ENCODE measurements at regions not wholly inside any gene's neighbourhood (a gene's known extent, or its start where the extent isn't known, plus 50 kb on each side); places are given as distances from the start of the nearest gene placed in this dataset.

DNA sequence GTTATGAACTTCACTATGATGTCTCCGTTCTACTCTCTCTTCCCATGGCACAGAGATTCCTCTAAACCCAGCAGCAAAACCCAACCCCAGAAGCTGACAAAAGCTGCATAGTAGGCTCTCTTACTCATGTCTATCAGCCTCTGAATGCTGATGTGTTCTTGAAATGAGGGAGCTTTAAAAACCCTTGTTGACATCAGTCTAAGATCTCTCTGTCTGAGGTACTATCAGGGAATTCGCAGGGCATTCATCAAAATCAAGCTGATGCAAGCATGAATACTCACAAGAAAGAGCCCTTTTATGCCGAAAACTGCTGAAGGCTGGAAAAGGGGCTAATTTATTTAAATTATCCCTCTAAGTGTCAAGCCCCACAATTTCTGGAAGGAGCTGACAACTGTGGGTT, 710.6 kb upstream of the FANCL start:
- H3K36me3 ChIP-seq = no peaks in the 10 kb centered on the region
- TF ChIP-seq CTCF (IDR thresholded peaks at IDR 0.05) = no peak
- no peaks in the 10 kb centered on the region for H3K9me3 ChIP-seq
- no peak overlapping the region for H3K27ac ChIP-seq
- DNase-seq = no peak
- H3K4me3 ChIP-seq = no peak overlapping the region
- ATAC-seq = no peak
- intact Hi-C loops (cut with DNase I) = no loop called here
- H3K4me1 ChIP-seq = no peaks in the 10 kb centered on the region
- H3K27me3 ChIP-seq (ENCODE audit: low read depth) = no peaks in the 10 kb centered on the region

GRCh38 chr2:58950795-58951462, 709.8 kb upstream of the FANCL start:
- TF ChIP-seq CTCF (IDR thresholded peaks at IDR 0.05) = no peak
- Histone ChIP-seq H3K27ac (no peak overlapping the region), H3K4me3 (no peak overlapping the region), H3K36me3 (no peaks in the 10 kb centered on the region), H3K27me3 (ENCODE audit: low read depth) (no peaks in the 10 kb centered on the region), H3K4me1 (no peaks in the 10 kb centered on the region), H3K9me3 (no peaks in the 10 kb centered on the region)
- DNase-seq = no peak
- no peak for ATAC-seq
- intact Hi-C loops (cut with DNase I) = no loop called here

DNA sequence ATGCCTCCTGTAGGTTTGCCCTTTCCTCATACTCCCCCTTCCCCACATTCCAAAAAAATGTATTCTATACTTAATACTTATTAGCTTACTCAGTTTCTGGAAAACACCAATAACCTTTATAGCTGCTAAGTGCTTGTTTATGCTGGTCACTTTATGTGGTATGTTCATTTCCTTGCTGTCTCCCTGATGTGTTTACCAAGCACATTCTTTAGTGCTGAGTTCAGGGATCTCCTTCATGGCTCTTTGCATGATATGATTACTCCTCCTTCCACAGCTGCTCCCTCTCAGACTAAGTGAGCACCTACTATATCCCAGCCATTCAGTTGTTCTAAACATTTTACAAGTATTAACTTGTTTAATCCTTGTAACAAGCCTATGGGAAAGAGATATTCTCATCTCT, 698.3 kb upstream of the FANCL start:
- no peak overlapping the region for H3K4me3 ChIP-seq
- H3K9me3 ChIP-seq = no peaks in the 10 kb centered on the region
- DNase-seq (no peak), ATAC-seq (no peak)
- intact Hi-C loops (cut with DNase I) = no loop called here
- H3K27me3 ChIP-seq (ENCODE audit: low read depth) = no peaks in the 10 kb centered on the region
- H3K4me1 ChIP-seq = no peaks in the 10 kb centered on the region
- no peak for TF ChIP-seq CTCF (IDR thresholded peaks at IDR 0.05)
- H3K36me3 ChIP-seq = no peaks in the 10 kb centered on the region
- H3K27ac ChIP-seq = no peak overlapping the region

DNA sequence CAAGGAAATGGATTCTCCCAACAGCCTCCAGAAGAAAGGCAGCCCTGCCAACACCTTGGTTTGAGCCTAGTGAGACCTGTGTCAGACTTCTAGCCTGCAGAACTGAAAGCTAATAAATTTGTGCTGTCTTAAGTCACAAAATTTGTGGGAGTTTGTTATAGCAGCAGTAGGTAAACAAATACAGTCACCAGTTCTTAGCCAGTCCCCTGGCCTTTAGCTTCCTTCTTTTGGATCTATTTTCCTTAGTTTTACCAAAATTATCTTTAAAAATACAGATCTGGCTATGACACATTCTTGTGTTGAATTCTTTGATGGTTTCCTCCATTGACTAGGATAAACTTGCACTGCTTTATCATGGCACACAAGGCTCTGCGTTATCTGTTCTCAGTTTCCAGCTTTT, 697.9 kb upstream of the FANCL start:
- Histone ChIP-seq H3K27me3 (ENCODE audit: low read depth) (no peaks in the 10 kb centered on the region), H3K4me3 (no peak overlapping the region), H3K9me3 (no peaks in the 10 kb centered on the region), H3K27ac (no peak overlapping the region), H3K36me3 (no peaks in the 10 kb centered on the region), H3K4me1 (no peaks in the 10 kb centered on the region)
- TF ChIP-seq CTCF (IDR thresholded peaks at IDR 0.05) = no peak
- ATAC-seq = no peak
- intact Hi-C loops (cut with DNase I) = no loop called here
- no peak for DNase-seq

DNA sequence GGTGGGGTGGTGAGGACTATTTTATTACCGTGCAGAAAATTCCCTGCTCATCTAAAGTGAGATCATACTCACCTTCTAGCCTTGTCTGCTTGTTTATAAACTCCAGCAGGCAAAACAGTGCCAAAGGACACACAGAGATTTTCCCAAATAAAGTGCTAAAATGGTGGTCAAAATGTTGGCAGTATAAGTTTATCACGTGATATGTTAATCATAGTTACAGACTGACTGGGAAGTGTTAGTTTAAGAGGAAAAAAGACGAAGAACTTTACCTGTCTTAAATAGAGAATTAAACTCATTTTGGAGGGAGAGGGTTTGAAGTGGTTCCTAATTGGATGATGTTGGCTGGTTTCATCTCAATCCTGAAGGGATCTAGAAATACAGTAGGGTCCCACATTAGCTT, 691.7 kb upstream of the FANCL start:
- Histone ChIP-seq H3K4me3 (no peak overlapping the region), H3K4me1 (no peaks in the 10 kb centered on the region), H3K9me3 (no peaks in the 10 kb centered on the region), H3K36me3 (no peaks in the 10 kb centered on the region), H3K27ac (no peak overlapping the region), H3K27me3 (ENCODE audit: low read depth) (no peaks in the 10 kb centered on the region)
- ATAC-seq (no peak), DNase-seq (no peak)
- no peak for TF ChIP-seq CTCF (IDR thresholded peaks at IDR 0.05)
- intact Hi-C loops (cut with DNase I) = no loop called here

DNA sequence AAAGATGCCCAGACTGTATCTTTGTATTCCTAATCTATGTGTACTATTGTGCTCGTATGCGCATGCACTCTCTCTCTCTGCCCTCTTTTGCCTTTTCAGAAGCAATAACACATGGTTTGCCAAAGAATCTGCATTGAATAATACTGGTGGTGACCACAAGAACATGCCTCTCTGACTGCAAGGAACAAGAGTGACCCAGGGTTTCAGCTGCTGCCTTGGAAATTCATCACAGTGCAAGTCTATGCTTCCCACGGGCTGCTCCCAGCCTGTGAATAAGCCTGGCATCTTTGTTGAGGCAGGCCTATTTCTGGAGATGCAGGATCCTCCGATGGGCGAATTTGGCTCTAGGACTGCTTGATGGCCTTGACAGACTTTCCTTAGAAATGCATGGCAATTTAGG, 689.4 kb upstream of the FANCL start:
- no peak for ATAC-seq
- intact Hi-C loops (cut with DNase I) = no loop called here
- no peak for TF ChIP-seq CTCF (IDR thresholded peaks at IDR 0.05)
- no peak overlapping the region for H3K27ac ChIP-seq
- H3K27me3 ChIP-seq (ENCODE audit: low read depth) = no peaks in the 10 kb centered on the region
- DNase-seq = no peak
- H3K9me3 ChIP-seq = no peaks in the 10 kb centered on the region
- no peaks in the 10 kb centered on the region for H3K4me1 ChIP-seq
- no peaks in the 10 kb centered on the region for H3K36me3 ChIP-seq
- H3K4me3 ChIP-seq = no peak overlapping the region
